Thymus (tissue), 11 donors: ENCODE measurements at regions not wholly inside any gene's neighbourhood (a gene's known extent, or its start where the extent isn't known, plus 50 kb on each side); places are given as distances from the start of the nearest gene placed in this dataset.
"Not testable (repeated sequence)": the region's sequence is repeated elsewhere in the genome, so short reads cannot be mapped to it uniquely, and the experiment has no call there.

Experiments
- DNase-seq, 9 donors: peaks; one replicate each; pipeline ENCODE4 v3.0.0-alpha.2; 2013; ENCODE audit warnings: low spot score in 9 of 9, low read depth in 6 of 9, missing footprints in 1 of 9
- H3K27ac ChIP-seq, 2 donors: one replicate each; pipeline ENCODE4 v1.5.1; 2013; ENCODE audit warnings: control low read depth in 1 of 2, low read depth in 1 of 2, low read length in 1 of 2, mild to moderate bottlenecking in 1 of 2, moderate library complexity in 1 of 2
- H3K27me3 ChIP-seq, 2 donors: one replicate each; pipeline ENCODE4 v1.5.1; 2013; ENCODE audit warnings: low read length in 1 of 2; ENCODE audit not compliant: control insufficient read depth in 2 of 2, insufficient read depth in 1 of 2
- H3K36me3 ChIP-seq, 2 donors: one replicate each; pipeline ENCODE4 v1.5.1; 2013; ENCODE audit warnings: low read length in 1 of 2, mild to moderate bottlenecking in 1 of 2, moderate library complexity in 1 of 2; ENCODE audit not compliant: control insufficient read depth in 2 of 2, insufficient read depth in 2 of 2
- H3K4me1 ChIP-seq, 2 donors: one replicate each; pipeline ENCODE4 v1.5.1; 2013; ENCODE audit warnings: low read length in 2 of 2; ENCODE audit not compliant: control insufficient read depth in 2 of 2, insufficient read depth in 2 of 2
- H3K4me3 ChIP-seq, 2 donors: one replicate each; pipeline ENCODE4 v1.5.1; 2013; ENCODE audit warnings: low read length in 2 of 2, control low read depth in 1 of 2, mild to moderate bottlenecking in 1 of 2
- H3K9me3 ChIP-seq, 2 donors: one replicate each; pipeline ENCODE4 v1.5.1; 2013; ENCODE audit warnings: low read length in 1 of 2, mild to moderate bottlenecking in 1 of 2; ENCODE audit not compliant: control insufficient read depth in 2 of 2, insufficient read depth in 1 of 2
- WGBS: extraction: QIAGEN DNeasy Blood & Tissue Kit; methylation state at CpG from one replicate; pipeline ENCODE4 v1.1.7; 2013; 5-methylcytosine and 5-hydroxymethylcytosine counted together
- donor health status: healthy.

DNA sequence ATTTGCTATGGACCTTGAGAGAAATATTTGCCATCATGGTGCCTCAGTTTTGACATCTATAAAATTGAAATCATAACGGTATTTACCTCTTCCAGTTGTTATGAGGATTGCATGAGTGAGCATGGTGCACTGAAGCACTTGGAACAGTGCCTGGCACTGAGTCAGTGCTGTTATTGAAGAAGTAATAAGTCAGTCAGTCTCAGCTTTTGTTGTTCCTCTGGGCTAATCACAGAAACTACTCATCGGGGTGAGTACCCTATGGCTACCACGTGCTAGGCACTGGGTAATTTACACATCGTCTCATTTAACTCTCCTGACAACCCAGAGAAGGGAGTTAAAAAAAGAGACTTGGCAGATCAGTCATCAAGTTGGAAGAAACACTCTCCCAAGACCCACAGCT is 159.5 kb upstream of the NRXN3 start:
- H3K4me3 ChIP-seq: no peak overlapping the region
- H3K9me3 ChIP-seq: no peaks in the 10 kb centered on the region
- no peaks in the 10 kb centered on the region for H3K36me3 ChIP-seq
- DNase-seq: no peak
- 86% methylated on average over 4 of the region's 4 CpGs for WGBS
- no peaks in the 10 kb centered on the region for H3K4me1 ChIP-seq
- H3K27me3 ChIP-seq: no peaks in the 10 kb centered on the region
- H3K27ac ChIP-seq: no peak overlapping the region

DNA sequence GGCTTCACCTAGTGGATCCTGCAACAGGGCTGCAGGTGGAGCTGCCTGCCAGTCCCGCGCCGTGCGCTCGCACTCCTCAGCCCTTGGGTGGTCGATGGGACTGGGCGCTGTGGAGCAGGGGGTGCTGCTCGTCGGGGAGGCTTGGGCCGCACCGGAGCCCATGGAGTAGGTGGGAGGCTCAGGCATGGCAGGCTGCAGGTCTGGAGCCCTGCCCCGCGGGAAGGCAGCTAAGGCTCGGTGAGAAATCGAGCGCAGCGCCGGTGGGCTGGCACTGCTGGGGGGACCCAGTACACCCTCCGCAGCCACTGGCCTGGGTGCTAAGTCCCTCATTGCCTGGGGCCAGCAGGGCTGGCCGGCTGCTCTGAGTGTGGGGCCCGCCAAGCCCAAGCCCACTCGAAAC is 156.3 kb upstream of the NRXN3 start:
- WGBS: 97% methylated on average over 22 of the region's 22 CpGs

DNA sequence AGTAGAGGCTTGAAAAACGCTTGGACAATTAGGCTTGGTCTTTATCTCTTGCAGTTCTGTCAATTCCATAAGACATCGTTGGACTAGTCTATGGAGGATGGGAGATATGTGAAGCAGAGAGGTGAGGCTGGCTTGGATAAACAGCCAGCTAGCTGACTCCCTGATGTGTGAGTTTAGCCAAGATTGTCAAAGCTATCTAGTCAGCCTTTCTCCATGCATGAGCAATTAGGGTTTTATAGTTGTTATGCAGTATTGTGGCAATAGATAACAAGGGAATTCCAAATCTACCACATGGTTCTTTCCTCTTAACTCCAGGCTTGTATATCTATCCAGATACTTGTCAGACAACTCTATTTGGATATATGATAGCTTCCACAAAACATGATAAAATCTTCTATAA is 153.6 kb upstream of the NRXN3 start:
- no peaks in the 10 kb centered on the region for H3K4me1 ChIP-seq
- H3K27ac ChIP-seq: no peak overlapping the region
- no peaks in the 10 kb centered on the region for H3K9me3 ChIP-seq
- H3K4me3 ChIP-seq: no peak overlapping the region
- H3K27me3 ChIP-seq: no peaks in the 10 kb centered on the region
- no peaks in the 10 kb centered on the region for H3K36me3 ChIP-seq
- DNase-seq: no peak
- 82% methylated on average over 2 of the region's 2 CpGs for WGBS

More for the DNA sequence above, 156.3 kb upstream of the NRXN3 start:
- not testable (repeated sequence) for H3K4me1 ChIP-seq, H3K27me3 ChIP-seq, H3K27ac ChIP-seq, H3K4me3 ChIP-seq, H3K36me3 ChIP-seq, H3K9me3 ChIP-seq, DNase-seq

DNA sequence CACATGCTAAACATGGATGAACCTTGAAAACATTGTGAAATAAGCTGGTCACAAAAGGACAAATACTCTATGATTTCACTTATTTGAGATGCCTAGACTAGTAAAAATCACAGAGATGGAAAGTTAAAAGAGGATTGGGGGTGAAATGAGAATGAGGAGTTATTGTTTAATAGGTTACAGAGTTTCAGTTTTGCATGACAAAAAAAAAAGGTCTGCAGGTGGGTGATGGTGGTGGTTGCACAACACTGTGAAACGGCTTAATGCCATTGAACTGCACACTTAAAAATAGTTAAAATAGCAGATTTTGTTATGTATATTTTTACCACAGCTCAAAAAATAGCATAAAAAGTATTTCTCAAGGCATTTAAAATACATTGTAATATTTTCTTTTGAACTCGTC is 151.9 kb upstream of the NRXN3 start:
- H3K27me3 ChIP-seq: no peaks in the 10 kb centered on the region
- H3K9me3 ChIP-seq: no peaks in the 10 kb centered on the region
- H3K27ac ChIP-seq: no peak overlapping the region
- H3K4me3 ChIP-seq: no peak overlapping the region
- DNase-seq: no peak
- H3K4me1 ChIP-seq: no peaks in the 10 kb centered on the region
- H3K36me3 ChIP-seq: no peaks in the 10 kb centered on the region
- WGBS: 75% methylated on average over 2 of the region's 2 CpGs

DNA sequence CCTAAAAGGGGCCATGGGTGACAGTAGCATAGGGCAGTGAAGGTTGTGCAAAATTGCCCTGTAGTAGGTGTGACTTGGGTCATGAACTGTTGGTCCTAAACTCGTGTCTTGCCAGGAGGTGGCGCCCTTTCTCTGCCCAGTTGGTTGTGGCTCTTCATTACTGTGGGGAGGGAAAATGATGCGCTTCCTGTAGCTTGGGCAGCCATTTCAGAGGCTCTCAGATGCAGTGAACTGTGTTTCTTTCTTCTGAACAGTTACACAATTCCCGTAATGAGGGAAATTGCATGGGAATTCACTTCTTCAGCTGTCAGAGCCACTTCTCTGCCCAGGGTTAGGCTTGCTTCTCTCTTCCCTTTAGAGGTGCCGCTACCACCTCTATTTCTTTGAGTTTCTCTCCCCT is 148.1 kb upstream of the NRXN3 start:
- WGBS: 53% methylated on average over 5 of the region's 5 CpGs

DNA sequence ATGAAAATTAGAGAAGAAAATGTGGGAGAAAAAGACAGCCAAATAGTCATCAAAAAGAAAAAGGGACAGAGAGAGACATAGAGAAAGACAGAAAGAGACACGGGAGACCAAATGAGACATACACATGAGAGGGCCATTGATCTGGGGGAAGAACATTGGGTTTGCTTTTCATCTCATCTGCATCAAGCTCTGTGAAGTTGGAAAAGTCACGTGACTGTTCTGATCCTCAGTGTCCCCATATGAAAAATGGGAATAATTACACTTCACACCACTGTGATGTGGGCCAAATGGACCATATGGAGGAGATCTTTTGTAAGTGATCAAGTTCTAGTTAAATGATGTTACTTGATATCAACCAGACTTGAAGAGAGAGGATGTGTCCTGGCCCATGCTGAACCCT is 147.1 kb upstream of the NRXN3 start:
- no peaks in the 10 kb centered on the region for H3K36me3 ChIP-seq
- H3K4me3 ChIP-seq: no peak overlapping the region
- DNase-seq: no peak
- no peaks in the 10 kb centered on the region for H3K4me1 ChIP-seq
- no peaks in the 10 kb centered on the region for H3K27me3 ChIP-seq
- WGBS: 97% methylated on average over 2 of the region's 2 CpGs
- H3K27ac ChIP-seq: no peak overlapping the region
- H3K9me3 ChIP-seq: no peaks in the 10 kb centered on the region

More for the DNA sequence above, 148.1 kb upstream of the NRXN3 start:
- Histone ChIP-seq H3K36me3 (no peaks in the 10 kb centered on the region), H3K27me3 (no peaks in the 10 kb centered on the region), H3K4me3 (no peak overlapping the region), H3K9me3 (no peaks in the 10 kb centered on the region), H3K27ac (no peak overlapping the region), H3K4me1 (no peaks in the 10 kb centered on the region)
- peak; percentile 12 to 69 (median 23) for DNase-seq

DNA sequence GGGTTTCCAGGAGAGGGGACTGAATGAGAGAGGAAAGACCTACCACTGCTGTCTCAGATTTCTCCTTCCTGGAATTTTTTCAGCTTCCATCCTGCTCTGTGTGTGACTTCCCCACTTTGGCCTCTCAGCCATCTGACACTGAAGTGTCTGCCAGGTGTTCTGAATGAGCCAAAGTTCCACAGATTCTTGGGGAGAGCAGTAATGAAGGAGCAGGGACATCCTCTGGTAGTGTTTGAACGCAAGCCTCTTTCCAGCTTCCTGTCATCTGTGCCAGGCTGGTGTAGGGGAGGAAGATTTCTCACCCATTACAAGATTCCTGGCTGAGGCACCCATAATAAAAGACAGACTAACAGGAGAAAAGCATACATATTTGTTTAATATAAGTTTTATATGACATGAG is 141.7 kb upstream of the NRXN3 start:
- peaks cover 0 to 13% of the 10 kb centered on the region in 2 donors for H3K27me3 ChIP-seq
- H3K27ac ChIP-seq: no peak overlapping the region
- H3K36me3 ChIP-seq: no peaks in the 10 kb centered on the region
- H3K4me1 ChIP-seq: no peaks in the 10 kb centered on the region
- no peaks in the 10 kb centered on the region for H3K9me3 ChIP-seq
- no peak for DNase-seq
- WGBS: 83% methylated on average over 1 of the region's 1 CpG
- H3K4me3 ChIP-seq: no peak overlapping the region

DNA sequence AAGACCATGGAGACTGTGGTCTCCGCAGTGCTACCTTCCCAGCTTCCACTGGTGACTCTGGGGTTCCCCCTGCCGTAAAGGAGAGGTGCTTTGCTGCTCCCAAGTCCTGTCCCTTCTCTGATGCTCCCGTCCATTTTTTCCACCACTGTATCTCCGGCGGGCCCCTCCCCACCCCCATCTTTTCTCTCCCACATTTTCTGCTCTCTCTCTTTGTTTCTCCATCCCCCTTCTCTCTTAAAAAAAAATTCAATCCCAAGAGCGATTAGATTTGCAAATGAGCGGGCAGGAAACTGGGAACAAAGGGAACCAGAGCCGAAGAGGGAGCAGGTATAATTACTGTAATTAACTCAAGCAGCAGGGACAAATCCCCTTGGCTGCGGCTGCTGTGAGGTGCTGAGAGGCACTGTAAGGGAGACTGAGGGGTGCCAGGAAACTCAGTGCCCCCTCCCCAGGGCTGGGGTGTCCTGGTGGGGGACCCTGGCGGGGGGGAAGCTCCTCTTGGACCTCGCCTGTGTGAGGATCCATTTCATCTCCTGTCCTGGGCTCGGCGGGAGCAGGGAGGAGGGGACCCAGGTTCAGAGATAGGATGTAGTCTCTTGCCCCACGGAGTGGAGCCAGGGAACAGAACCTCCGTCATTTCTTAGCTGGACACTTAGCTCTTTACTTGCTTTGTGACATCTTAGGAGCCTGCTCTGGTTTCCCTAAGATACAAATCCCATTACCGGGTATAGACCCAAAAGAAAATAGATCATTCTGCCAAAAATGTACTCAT is 140.4 kb upstream of the NRXN3 start:
- H3K4me1 ChIP-seq: no peaks in the 10 kb centered on the region
- peaks cover 0 to 13% of the 10 kb centered on the region in 2 donors for H3K27me3 ChIP-seq
- no peak overlapping the region for H3K27ac ChIP-seq
- no peak overlapping the region for H3K4me3 ChIP-seq
- WGBS: 42% methylated on average over 16 of the region's 16 CpGs
- no peaks in the 10 kb centered on the region for H3K9me3 ChIP-seq
- DNase-seq: no peak
- no peaks in the 10 kb centered on the region for H3K36me3 ChIP-seq

DNA sequence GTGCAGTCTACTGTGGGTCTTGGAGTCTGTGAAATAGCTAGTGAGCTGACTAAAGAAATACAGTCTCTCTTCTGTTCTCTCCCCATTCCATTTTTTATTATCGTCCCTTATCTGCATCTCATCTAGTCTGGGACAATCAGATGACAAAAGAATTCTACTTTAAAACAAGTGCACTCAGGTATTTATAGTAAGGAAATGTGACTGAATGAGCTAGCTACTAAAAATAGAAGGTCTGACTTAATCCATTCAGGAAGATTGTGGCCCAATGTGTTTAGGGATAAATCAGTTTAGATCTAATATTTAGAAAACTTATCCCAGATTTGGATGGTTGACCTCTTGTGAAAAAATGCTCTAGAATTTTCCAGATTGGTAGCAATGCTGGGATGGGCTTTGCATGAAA is 126.8 kb upstream of the NRXN3 start:
- no peak for DNase-seq
- H3K4me1 ChIP-seq: no peaks in the 10 kb centered on the region
- no peak overlapping the region for H3K27ac ChIP-seq
- 73% methylated on average over 1 of the region's 1 CpG for WGBS
- no peak overlapping the region for H3K4me3 ChIP-seq
- H3K9me3 ChIP-seq: no peaks in the 10 kb centered on the region
- H3K27me3 ChIP-seq: no peaks in the 10 kb centered on the region
- no peaks in the 10 kb centered on the region for H3K36me3 ChIP-seq
